GM19328 (cell line): ENCODE measurements at regions not wholly inside any gene's neighbourhood (a gene's known extent, or its start where the extent isn't known, plus 50 kb on each side); places are given as distances from the start of the nearest gene placed in this dataset.
"Not testable (repeated sequence)": the region's sequence is repeated elsewhere in the genome, so short reads cannot be mapped to it uniquely, and the experiment has no call there.

ENCODE experiments used
- ATAC-seq: cut with Tn5 transposase; IDR thresholded peaks from one replicate; pipeline ENCODE4 v1.9.1; 2021; ENCODE audit warnings: mild to moderate bottlenecking, moderate library complexity; ENCODE audit not compliant: unreplicated experiment

- no peak for ATAC-seq
These were observed 1321.0 kb downstream of the BRD1 start for GRCh38 chr22:48506506-48507145.

- ATAC-seq = no peak
These were observed 1321.8 kb downstream of the BRD1 start for GRCh38 chr22:48505891-48506290.

- ATAC-seq = no peak
These were observed 1323.0 kb downstream of the BRD1 start for GRCh38 chr22:48504519-48505140.

- ATAC-seq = no peak
These were observed 1323.8 kb downstream of the BRD1 start for GRCh38 chr22:48503876-48504275.

- no peak for ATAC-seq
These were observed 1324.5 kb downstream of the BRD1 start for GRCh38 chr22:48503035-48503625.

GRCh38 chr22:48501231-48501750 lies 1326.4 kb downstream of the BRD1 start:
- no peak for ATAC-seq

GRCh38 chr22:48500471-48501230 lies 1327.0 kb downstream of the BRD1 start:
- no peak for ATAC-seq

GRCh38 chr22:48499456-48500425 lies 1327.9 kb downstream of the BRD1 start:
- no peak for ATAC-seq

- ATAC-seq = no peak
These were observed 1328.9 kb downstream of the BRD1 start for GRCh38 chr22:48498526-48499331.

GRCh38 chr22:48497743-48498520 lies 1329.7 kb downstream of the BRD1 start:
- ATAC-seq = not testable (repeated sequence)

GRCh38 chr22:48496987-48497650 lies 1330.6 kb downstream of the BRD1 start:
- ATAC-seq = no peak

GRCh38 chr22:48496226-48496845 lies 1331.3 kb downstream of the BRD1 start:
- no peak for ATAC-seq

- no peak for ATAC-seq
These were observed 1332.0 kb downstream of the BRD1 start for GRCh38 chr22:48495751-48496080.

GRCh38 chr22:48494968-48495750 lies 1332.5 kb downstream of the BRD1 start:
- ATAC-seq = no peak

- no peak for ATAC-seq
These were observed 1333.3 kb downstream of the BRD1 start for GRCh38 chr22:48494256-48494967.

GRCh38 chr22:48493733-48494132 lies 1333.9 kb downstream of the BRD1 start:
- no peak for ATAC-seq
